HG02571 (cell line): ENCODE measurements at regions not wholly inside any gene's neighbourhood (a gene's known extent, or its start where the extent isn't known, plus 50 kb on each side); places are given as distances from the start of the nearest gene placed in this dataset.
"Not testable (repeated sequence)": the region's sequence is repeated elsewhere in the genome, so short reads cannot be mapped to it uniquely, and the experiment has no call there.

Experiments used
- ATAC-seq: cut with Tn5 transposase; IDR thresholded peaks from one replicate; pipeline ENCODE4 v1.9.1; 2021; ENCODE audit warnings: mild to moderate bottlenecking, moderate library complexity; ENCODE audit not compliant: unreplicated experiment

DNA sequence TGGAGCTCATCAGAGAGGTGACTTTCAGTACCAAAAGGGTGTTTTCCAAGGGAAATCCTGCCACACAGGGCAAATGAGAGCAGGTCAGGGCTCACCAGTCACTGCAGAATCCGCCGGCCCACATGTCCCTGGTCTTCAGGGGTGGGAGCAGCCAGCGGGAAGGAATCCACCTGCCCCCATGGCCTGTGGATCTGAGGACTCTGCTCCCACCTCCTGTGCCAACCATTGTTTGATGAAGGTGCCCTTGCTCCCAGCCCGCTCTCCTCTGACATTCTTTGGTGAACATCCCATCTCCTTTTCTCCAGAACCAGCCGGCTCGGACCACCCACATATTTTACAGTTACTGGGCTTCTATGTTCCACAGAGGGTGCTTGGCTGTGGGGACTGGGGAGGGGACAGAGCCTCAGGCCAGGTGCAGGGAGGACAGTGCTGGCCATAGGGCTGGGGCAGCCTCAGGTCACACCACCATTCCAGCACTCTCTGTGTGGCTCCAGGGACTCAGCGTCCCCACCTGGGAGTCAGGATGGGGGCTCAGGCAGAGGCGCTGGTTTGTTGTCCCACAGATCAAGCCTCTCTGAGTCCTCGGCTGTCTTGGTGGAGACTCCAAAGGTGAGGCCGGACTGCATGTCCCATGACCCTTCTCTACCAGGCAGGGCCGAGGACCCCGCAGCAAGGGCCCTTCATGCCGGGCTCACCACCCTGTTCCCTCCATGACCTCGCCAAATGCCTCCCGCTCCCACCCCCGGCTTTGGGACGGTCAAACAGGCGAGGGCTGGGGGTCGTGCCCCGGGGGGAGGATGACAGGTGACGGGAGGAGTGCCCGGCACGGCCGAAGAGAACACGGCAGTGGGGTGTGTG is 183.2 kb upstream of the ZNF469 start:
- ATAC-seq, result not testable (repeated sequence)

DNA sequence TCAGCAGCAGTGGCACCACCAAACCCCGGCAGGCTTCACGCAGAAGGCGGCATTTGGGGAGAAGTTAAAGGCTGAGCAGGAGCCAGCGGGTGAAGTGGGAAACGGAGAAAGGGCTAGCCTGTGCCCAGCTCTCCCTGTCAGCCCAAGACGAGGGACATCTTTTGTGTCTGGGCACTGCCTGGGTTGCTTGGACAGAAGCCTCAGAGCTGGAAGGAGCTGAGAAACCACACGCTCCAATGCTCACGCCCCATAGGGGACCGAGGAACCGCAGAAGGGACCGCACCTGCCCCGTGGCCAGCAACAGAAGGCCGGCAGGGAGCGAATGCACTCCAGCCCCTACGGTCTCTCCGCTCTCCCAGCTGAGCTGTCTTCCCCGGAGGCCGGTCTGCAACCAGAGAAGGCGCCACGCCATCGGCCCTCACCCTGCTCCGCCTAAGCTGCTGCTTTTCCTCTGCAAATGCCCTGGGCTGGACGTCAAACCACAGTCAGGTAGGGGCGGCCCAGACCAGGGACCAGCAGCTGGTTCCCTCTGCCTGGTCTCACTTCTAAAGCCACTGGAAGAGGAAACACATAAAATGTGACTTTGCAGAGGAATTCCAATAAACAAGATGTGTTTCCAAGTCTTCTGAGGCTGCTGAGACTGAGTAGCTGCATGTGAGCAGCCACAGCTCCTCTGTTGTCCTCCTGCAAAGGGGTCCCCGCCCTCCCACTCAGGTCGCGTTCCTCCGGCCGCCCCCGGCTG is 182.4 kb upstream of the ZNF469 start:
- not testable (repeated sequence) for ATAC-seq

DNA sequence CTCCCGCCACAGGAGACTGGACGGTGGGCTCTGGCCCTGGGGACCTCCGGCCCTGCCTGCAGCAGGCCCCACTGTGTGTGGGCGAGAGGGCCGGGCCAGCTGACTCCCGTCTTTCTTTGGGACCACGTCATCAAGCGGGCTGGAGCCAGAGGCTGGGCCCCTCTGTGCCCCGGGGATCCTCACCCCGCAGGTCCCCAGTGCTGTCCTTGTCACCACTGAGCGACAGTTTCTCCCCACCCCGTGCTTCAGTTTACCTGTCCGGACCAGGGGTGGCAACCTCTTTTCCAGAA is 181.9 kb upstream of the ZNF469 start:
- ATAC-seq, result no peak

DNA sequence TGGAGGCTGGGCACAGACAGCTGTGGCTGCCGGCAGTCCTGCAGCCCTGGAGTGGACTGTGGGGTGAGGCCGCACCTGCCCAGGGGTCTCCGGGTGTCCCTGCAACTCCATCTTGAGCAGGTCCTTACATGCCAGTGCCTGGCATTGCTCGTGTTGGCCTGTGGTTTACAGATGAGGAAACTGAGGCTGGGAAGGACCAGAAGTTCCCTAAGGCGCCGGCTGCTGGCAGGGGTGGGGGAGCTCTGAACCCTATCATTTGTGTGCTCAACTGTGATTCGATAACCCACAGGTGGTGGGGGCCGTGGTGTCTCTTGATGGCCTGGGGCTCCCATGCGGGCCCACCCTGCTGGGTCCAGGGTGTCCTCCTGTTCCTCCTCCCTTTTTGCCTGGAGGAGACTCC is 181.1 kb upstream of the ZNF469 start:
- not testable (repeated sequence) for ATAC-seq

DNA sequence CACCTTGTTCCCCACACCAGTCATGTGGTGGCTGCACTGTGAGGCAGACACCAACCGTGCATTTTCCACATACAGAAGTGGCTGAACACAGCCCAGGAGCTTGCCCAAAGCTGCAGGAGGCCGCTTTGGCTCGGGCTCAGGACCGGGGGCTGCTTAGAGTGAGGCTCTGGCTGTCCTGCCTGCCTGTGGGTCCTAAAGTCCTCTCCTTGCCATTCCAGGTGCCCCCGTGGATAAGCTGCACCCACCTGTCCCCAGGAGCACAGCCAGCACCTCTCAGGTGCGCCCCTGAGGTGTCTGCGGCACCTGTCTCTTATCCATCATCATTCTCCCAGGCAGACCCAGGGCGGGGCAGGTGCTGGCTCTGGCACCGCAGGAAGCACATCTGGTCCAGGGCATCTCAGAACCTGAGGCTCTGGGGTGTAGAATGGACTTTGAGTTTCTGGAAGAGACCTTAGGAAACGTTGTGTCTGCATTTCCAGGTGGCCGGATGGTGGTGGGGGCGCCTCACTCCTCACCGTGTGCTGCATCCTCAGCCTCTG is 180.5 kb upstream of the ZNF469 start:
- no peak for ATAC-seq

DNA sequence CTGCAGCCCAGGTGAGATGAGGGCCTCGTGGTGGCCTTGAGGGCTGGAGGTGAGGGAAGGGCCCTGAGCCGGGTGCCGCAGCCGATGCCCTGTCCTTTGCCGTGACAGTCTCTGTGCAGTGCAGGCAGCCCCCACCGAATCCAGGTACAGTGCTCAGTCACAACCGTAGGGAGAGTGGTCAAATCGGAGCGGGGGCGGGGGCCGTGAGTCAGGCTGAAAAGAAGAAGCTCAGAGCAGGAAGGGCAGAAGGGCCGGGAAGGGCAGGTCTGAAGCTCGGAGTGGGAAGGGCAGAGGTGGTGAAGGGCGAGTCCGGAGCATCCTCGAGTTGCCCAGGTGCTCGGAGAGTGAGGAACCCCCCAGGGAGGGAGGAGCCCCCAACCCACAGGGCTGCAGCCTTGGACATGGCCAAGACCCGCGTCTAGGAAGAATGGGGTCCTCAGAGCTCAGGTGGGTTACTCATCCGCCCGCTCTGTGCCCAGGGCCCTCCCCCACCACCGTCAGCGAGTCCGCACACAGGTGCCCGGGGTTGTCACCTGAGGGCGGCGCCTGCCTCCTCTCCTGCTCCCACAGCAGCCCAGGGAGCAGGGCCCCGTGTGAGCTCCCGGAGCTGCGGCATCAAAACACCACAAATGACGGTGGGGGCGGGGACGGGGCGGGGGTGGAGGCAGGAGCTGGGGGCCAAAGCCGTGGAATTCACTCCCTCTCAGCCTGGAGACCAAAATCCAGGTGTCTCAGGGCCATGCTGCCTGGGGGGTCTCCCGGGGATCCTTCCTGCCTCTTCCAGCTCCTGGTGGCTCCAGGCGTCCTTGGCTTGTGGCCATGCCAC is 179.7 kb upstream of the ZNF469 start:
- not testable (repeated sequence) for ATAC-seq

DNA sequence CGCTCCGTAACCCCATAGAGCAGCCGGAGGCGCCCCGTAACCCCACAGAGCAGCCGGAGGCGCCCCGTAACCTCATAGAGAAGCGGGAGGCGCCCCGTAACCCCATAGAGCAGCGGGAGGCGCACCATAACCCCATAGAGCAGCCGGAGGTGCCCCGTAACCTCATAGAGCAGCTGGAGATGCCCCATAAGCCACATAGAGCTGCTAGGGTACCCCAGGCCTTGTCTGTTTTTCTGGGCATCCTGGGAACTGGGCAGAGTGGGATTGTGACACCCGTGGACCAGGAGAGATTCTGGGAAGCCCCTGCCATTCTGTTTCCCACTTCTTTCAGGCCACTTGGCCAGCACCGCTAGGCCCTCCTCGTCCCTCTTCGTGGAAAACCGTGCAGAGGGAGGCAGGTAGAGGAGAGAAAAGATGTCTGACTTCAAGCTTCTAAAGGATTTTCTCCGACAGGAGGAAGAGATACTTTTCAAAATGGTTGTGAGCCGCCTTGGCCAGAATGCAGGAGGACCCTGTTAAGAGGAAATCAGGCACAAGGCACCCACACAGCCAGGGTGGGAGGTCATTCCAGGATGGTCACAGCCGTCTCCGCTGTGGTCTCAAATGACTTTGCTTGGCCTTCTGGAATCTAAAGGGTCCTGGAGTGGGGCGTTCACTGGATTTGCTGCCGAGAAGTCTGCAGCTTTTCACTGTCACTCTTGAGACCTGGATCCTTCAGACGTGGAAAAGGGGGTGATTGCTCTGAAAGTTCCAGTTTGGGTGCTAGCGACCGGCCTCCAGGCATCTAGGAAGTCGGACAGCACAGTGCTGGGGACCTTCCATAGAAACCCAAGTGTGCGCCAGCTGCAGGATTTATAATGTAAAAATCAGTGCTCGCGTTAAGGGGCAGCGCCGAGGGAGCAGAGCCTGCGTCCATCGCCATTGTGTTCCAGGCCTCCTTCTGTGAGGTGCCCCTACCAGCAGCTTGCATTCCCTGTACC is 178.3 kb upstream of the ZNF469 start:
- not testable (repeated sequence) for ATAC-seq

DNA sequence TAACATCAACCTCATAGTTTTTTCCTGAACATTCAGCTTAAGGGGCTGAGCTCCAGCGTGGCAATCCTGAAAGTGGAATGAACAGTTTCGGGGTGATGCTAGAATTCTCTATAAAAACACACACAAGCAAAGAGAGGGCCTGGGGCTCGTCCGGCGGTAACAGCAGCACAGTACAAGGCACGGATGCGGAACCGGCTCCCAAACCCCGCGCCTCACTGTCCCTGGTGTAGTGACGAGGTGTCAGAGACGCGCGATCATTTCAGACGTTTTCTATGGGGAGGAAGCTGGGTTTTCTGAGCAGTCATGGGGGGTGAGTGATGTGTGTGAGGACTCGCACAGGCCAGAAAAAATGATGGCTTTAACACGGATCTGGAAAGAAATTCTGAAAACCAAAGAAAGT is 177.3 kb upstream of the ZNF469 start:
- not testable (repeated sequence) for ATAC-seq

DNA sequence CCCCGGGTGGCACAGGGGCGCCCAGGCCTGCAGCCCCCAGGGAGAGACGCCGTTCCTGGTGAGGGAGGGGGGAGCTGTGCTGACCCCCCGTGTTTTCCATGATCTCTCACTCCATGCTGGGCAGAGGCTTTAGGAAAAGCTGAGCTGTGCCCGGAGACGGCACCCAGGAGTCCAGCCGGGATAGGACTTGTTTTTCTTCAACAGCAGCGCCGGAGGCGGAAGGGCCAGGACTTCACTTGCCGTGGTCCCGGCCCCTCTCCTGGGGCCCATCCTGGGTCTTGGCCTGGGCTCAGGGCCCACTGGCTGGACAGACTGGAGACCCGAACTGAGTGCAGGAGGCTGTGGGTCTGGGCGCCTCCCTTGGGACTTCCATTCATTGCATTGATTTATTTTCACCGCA is 176.8 kb upstream of the ZNF469 start:
- ATAC-seq, result not testable (repeated sequence)

DNA sequence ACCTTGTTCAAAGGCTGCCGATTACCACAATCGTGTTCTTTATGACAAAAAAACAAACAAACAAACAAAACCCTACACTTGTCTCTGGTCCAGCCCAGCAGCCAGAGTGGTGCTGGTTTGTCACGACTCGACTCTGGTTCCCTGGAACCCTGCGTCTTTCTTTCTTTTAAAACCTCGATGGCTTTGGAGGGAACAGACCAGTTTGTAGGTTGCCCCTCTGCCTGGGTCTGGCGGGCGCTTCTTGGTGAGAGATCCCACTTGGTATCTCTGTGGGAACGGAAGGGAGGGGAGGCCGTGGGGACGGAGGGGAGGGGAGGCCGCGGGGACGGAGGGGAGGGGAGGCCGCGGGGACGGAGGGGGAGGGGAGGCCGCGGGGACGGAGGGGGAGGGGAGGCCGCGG is 176.2 kb upstream of the ZNF469 start:
- ATAC-seq, result not testable (repeated sequence)

DNA sequence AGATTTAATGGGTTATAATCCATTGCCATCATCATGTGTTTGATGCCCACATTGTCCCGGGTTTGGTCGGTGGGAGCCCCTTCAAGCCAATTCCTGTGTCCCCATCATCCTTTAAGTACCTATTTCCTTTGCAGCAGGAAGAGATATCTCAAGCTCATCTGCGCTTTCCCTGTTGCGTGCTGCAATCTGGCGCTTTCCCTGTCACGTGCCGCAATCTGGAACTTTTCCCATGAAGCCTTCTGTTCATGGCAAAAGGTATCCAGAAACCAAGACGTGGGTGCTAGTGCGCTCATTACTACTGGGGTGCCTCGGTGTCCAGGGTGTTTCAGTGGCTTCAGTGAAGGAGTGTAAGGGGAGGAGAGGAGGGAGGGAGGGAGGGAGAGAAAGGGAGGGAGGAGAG is 174.6 kb upstream of the ZNF469 start:
- ATAC-seq, result no peak

DNA sequence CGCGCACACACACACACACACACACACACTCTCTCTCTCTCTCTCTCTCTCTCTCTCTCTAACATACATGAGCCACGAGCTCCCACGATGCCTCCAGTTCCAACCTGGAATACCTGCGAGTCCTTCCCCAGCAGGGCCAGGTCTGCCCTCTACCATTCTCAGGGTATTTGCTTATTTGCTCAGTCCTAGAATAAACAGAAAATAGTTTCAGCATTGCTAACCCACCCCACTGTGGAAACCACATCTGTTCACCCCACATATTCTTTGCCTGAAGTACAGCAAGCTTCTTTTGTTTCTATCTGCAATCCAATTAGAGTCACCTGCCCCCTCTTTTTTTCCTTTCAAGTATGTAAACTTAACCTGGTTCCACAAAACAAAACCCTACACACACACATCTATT is 174.0 kb upstream of the ZNF469 start:
- not testable (repeated sequence) for ATAC-seq

DNA sequence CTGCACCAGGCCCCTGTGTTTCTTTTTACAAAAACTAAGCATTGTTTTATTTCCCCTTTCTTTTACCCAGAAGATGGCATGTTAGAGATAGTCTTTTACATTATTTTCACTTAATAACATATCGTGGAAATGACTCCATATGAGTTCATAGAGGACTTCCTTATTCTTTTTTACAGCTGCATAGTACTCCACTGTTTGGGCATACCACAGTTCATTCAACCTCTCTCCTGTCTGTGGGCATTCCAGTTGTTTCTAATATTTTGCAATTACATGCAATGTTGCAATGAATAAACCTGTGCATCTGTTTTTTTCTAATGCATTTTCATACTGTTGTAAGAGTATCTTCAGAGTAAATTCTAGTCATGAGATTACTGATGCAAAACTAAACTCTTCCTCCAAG is 173.2 kb upstream of the ZNF469 start:
- ATAC-seq, result not testable (repeated sequence)

DNA sequence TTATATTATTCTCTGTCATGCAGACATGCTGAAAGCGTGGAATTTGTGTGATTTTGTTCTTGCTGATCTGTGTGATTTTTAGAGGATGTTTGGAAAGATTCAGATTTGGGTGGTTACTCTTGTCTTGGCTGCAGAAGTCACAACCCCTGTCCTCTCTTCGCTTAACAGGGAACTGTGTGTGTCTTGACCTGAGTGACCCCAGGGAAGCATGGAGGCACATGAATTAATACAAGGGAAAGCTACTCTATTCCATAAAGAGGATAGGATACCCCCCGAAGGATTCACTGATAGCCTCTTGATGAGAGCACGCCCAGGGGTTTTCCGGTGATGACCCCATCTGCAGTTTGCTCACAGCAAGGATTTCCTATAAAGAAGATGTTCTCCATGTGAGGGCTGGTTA is 168.8 kb upstream of the ZNF469 start:
- not testable (repeated sequence) for ATAC-seq

DNA sequence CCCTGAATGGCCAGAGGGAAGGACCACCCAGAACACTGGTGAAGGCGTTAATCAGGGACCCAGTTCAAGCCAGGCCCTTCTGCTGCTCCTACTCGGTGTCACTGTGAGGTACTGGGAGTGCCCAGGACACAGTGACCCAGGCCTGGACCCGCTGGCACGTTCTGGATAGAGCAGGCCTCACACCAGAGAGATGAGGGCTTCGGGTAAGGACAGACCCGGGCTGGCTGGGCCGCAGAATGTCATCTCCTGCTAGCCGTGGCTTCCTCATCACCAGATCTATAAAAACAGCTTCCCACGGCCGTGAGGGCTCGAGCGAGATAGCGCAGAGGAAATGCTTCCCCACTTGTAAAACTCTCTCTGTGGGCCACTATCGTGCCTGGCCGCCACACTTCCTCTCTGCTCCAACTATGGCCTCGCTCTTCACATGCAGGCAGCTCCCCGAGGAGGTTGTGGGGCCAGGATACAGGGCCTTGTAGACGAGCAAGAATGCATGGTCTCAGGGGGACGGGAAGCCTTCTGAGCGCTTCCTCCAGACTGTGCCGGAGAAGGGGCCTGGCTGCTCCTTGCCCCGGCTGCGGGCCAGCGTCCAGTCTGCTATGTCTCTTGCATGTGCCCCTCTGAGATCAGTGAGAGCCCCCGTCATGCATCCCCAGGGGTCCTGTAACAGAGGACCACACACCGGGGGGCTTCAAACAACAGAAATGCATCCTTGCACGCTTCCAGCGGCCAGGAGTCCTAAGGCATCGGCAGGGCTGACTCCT is 161.6 kb upstream of the ZNF469 start:
- ATAC-seq, result not testable (repeated sequence)

DNA sequence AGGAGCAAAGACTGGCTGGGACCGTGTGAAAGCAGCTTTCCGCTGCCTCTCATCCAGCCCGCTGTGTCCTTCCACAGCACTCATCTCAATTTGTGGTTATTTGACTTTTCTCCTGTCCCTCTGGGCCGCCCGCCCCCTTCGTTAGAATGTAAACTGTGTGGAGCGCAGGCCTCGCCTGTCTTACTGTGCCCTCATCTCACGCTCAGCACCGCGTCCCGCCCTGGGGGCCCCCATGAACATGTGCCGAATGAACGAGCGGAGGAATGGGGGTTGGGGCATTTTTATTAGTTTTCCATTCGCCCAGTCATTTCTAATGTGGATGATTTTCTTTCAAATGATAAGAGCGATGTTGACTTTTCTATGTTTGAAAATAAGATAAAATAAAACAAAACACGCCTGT is 159.1 kb upstream of the ZNF469 start:
- ATAC-seq, result not testable (repeated sequence)

DNA sequence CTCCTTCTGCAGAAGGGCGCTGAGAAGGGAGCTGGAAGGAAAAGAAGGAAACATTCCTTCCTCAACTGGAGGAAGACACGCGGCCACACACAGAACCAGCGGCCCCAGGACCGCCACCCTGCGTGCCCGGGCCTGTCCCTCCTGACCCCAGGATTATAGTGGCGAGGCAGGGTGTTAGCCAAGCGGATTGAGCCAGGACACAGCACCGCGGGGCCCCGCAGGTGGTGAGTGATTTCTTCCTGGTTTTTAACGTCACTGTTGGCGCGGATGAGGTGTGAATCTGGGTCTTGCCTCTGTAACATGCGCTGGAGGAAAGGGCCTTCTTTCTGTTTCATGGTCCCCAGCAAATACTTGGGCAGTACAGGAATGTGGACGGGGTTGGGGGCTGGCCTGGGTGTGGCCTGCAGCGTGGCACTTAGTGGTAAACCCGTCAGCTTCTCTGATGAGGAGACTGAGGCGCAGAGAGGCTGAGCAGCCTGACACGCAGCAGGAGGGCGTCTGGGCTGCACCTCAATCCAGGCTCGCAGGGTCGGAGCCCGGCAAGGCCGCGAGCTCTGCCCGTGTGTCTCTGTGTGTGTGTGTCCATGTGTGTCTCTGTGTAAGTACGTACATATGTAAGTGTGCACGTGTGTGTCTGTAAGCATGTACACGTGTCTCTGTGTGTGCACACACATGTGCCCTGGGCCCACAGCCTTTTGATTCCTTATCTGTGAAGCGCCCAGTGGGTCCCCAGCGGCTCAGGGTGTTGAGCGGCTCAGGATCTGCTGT is 158.4 kb upstream of the ZNF469 start:
- not testable (repeated sequence) for ATAC-seq

DNA sequence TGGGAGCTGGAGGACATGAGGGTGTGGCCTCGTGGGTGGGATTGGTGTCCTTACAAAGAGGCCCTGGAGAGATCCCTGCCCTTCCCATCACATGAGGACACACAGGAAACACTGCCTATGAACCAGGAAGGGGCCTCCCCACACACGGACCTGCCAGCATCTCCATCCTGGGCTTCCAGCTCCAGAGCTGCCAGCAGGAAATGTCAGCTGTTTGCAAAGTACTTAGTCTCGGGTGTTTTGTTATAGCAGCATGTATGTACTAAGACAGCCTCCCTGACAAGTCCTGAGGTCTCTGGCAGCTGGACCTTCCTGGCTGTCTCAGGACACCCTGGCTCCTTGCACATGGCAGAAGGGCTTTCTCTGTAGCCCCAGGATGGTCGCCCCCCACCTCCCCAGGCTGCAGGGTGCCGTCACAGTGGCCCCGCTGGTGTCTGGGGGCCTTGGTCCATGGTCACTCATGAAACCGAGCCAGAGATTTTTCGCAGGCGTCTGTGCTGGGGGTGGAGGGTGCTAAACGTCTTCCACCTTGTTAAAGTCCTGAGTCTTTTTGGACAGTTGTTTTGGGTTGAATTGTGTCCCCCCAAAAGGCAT is 157.0 kb upstream of the ZNF469 start:
- not testable (repeated sequence) for ATAC-seq
